HepG2 (cell line): ENCODE measurements at regions not wholly inside any gene's neighbourhood (a gene's known extent, or its start where the extent isn't known, plus 50 kb on each side); places are given as distances from the start of the nearest gene placed in this dataset.

Experiments used
- ATAC-seq: fragments of 200-7000 bp; cut with Tn5 transposase; 3 replicates; pipeline ENCODE4 v1.9.1; 2020; ENCODE audit warnings: mild to moderate bottlenecking, moderate library complexity
- BruUV-seq: library from RNA; stranded (reverse); fragments of 400-500 nt; replicated peaks from 2 replicates; lab custom pipeline; 2021; lab: Mats Ljungman, UMichigan
- CTCF ChIA-PET: fragments of 300-600 bp; formaldehyde crosslinking; extraction: SDS; loops from one replicate; lab custom pipeline; 2021; ENCODE audit warnings: low total read pairs, inconsistent platforms, low intra/inter-chr PET ratio; lab: Yijun Ruan, JAX
- POLR2A ChIA-PET: fragments of 350-600 bp; sonication (Branson Sonifier 250); formaldehyde crosslinking; loops from one replicate; lab custom pipeline; 2020; ENCODE audit warnings: antibody characterized with exemption, inconsistent platforms; lab: Yijun Ruan, JAX
- DNase-seq: peaks from one replicate; pipeline ENCODE4 v3.0.0-alpha.2; 2015; ENCODE audit warnings: low spot score
- FAIRE-seq: peaks from 3 replicates; lab custom pipeline; 2011; peaks lifted over from hg19 to GRCh38; lab: Jason Lieb, UNC
- H2AFZ ChIP-seq: one replicate; pipeline ENCODE4 v1.6.1; 2011; ENCODE audit warnings: low read length, inconsistent platforms
- H3K27ac ChIP-seq: fragments of 300-600 bp; 3 replicates; pipeline ENCODE4 v1.8.0; 2011; ENCODE audit warnings: mixed run types, mild to moderate bottlenecking, mixed read lengths, low read length, inconsistent platforms; ENCODE audit not compliant: insufficient read depth; ENCODE audit errors: extremely low read length
- H3K27me3 ChIP-seq, 2 experiments: fragments of 200-600 bp in 1 of 2; 2 replicates in 1 of 2; 3 replicates in 1 of 2; pipeline versions ENCODE4 v1.6.0 to v1.8.0; 2011; ENCODE audit warnings: low read length in 2 of 2, mild to moderate bottlenecking in 2 of 2, moderate library complexity in 2 of 2, inconsistent platforms in 1 of 2; ENCODE audit not compliant: insufficient read depth in 2 of 2, control insufficient read depth in 1 of 2
- H3K36me3 ChIP-seq, 2 experiments: fragments of 200-600 bp in 1 of 2; replicated peaks in 1 of 2; 2 replicates in 1 of 2; 3 replicates in 1 of 2; pipeline versions ENCODE4 v1.5.1 to v1.8.0; 2011; ENCODE audit warnings: low read length in 2 of 2, inconsistent platforms in 1 of 2; ENCODE audit not compliant: insufficient read depth in 2 of 2, control insufficient read depth in 1 of 2
- H3K4me1 ChIP-seq: 2 replicates; pipeline ENCODE4 v1.5.1; 2012; ENCODE audit warnings: low read length, inconsistent platforms; ENCODE audit not compliant: insufficient read depth
- H3K4me2 ChIP-seq: 2 replicates; pipeline ENCODE4 v1.6.0; 2011; ENCODE audit warnings: low read depth, low read length, inconsistent platforms
- H3K4me3 ChIP-seq, 3 experiments: fragments of 200-600 bp in 1 of 3; sonication (generic), shearing (Covaris generic) in 1 of 3; replicated peaks in 1 of 3; 2 replicates each; pipeline ENCODE4 v1.5.1; 2011 to 2016; ENCODE audit warnings: low read length in 3 of 3, inconsistent platforms in 2 of 3, low read depth in 2 of 3, mild to moderate bottlenecking in 2 of 3, control low read depth in 1 of 3, mixed read lengths in 1 of 3; ENCODE audit not compliant: insufficient read depth in 1 of 3
- H3K79me2 ChIP-seq: one replicate; pipeline ENCODE4 v1.6.1; 2011; ENCODE audit warnings: low read length, inconsistent platforms; ENCODE audit not compliant: insufficient read depth
- H3K9ac ChIP-seq: 2 replicates; pipeline ENCODE4 v1.6.0; 2011; ENCODE audit warnings: mild to moderate bottlenecking, low read depth, low read length, inconsistent platforms; ENCODE audit not compliant: insufficient read depth
- H3K9me3 ChIP-seq: 2 replicates; pipeline ENCODE4 v1.5.1; 2012; ENCODE audit warnings: mild to moderate bottlenecking, low read length
- H4K20me1 ChIP-seq: 2 replicates; pipeline ENCODE4 v1.6.0; 2011; ENCODE audit warnings: inconsistent platforms, mild to moderate bottlenecking, low read length, moderate library complexity; ENCODE audit not compliant: insufficient read depth
- ATF7 ChIP-seq, 2 experiments: fragments of 450-650 bp in 1 of 2; sonication (generic) in 1 of 2; formaldehyde crosslinking in 1 of 2; IDR thresholded peaks; 2 replicates each; pipeline versions ENCODE4 v1.4.0 to v1.6.1; 2016 to 2020; ENCODE audit warnings: antibody characterized with exemption in 1 of 2, mild to moderate bottlenecking in 1 of 2, missing genetic modification reagents in 1 of 2
- EEA1 ChIP-seq: sonication (generic); formaldehyde crosslinking; IDR thresholded peaks from 2 replicates; pipeline ENCODE4 v1.5.1; 2020; ENCODE audit warnings: mild to moderate bottlenecking, missing genetic modification reagents, borderline replicate concordance
- KAT7 ChIP-seq: IDR thresholded peaks from 2 replicates; pipeline ENCODE4 v1.6.1; 2018; ENCODE audit warnings: borderline replicate concordance, missing compliant biosample characterization
- MAFF ChIP-seq: IDR thresholded peaks from 2 replicates; pipeline ENCODE4 v1.6.1; 2011; ENCODE audit warnings: low read depth, low read length, improper control_type of control experiment
- MAFK ChIP-seq, 2 experiments: IDR thresholded peaks in 1 of 2; conservative IDR thresholded peaks in 1 of 2; 2 replicates each; pipeline ENCODE4 v1.6.1; 2011; ENCODE audit warnings: improper control_type of control experiment in 2 of 2, low read length in 2 of 2
- NR3C1 ChIP-seq: sonication (generic); formaldehyde crosslinking; IDR thresholded peaks from 2 replicates; pipeline ENCODE4 v1.4.0; 2020; ENCODE audit warnings: missing genetic modification reagents
- TP53 ChIP-seq: sonication (generic); formaldehyde crosslinking; conservative IDR thresholded peaks from 2 replicates; pipeline ENCODE4 v1.4.0; 2020; ENCODE audit warnings: missing genetic modification reagents
- WGBS: methylation state at CpG from one replicate; pipeline ENCODE4 v1.1.6; 2017; ENCODE audit warnings: low lambda C conversion rate; 5-methylcytosine and 5-hydroxymethylcytosine counted together
- in situ Hi-C: cut with HindIII; loops from 2 replicates; pipeline ENCODE4 v1.10.0; 2017; ENCODE audit warnings: low pct_unique_long_range_greater_than_20kb; ENCODE audit not compliant: extremely low pct_ligation_motif_present
- intact Hi-C: fragments of 100-400 bp; cut with micrococcal nuclease; formaldehyde crosslinking; loops from one replicate; pipeline ENCODE4 v1.10.0; 2022; ENCODE audit not compliant: unreplicated experiment

DNA sequence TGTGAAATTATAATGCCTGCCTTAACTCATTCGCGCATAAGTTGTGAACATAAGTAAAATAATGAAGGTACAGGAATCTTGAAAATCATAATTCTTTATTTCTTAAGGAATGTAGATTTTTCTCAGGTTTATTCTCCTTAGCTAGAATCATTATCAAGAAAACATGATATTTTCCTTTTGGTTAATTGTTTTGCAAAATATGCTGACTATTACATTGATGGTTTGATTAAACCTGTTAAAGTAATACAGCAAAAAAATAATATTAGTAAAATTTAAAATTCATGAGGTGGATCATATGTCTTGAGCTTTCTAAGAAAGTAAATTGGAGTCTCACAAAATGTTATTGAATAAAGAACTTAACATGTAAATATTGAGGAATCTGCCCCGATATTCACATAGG is 178.7 kb upstream of the TRAM1L1 start:
- ATAC-seq = no peak
- no peak overlapping the region for H3K4me3 ChIP-seq
- TF ChIP-seq MAFK (conservative IDR thresholded peaks at IDR 0.05 in 1 of 2, IDR thresholded peaks at IDR 0.05 in 1 of 2; ENCODE audit: low read length in 2 of 2) (peak; percentile 5 to 66; a peak in 2 of 4 replicates), TP53 (CRISPR knock-in tag) (no peak), MAFF (peak; percentile 22; the same call in 1 of the 2 replicates)
- TF ChIP-seq, all 625 proteins: peak for 2
- Histone ChIP-seq H3K4me1 (no peaks in the 10 kb centered on the region), H3K36me3 (no peaks in the 10 kb centered on the region), H3K27ac (no peak overlapping the region), H3K79me2 (no peaks in the 10 kb centered on the region), H3K9ac (no peak overlapping the region), H2AFZ (no peak overlapping the region), H4K20me1 (no peaks in the 10 kb centered on the region), H3K4me2 (no peak overlapping the region), H3K9me3 (no peaks in the 10 kb centered on the region), H3K27me3 (no peaks in the 10 kb centered on the region)
- BruUV-seq = no TSS peak
- intact Hi-C loops = no loop called here
- WGBS = 65% methylated on average over 3 of the region's 3 CpGs
- in situ Hi-C loops = no loop called here
- ChIA-PET POLR2A (no interaction called here), CTCF (no interaction called here)
- FAIRE-seq (no peak), DNase-seq (no peak)

DNA sequence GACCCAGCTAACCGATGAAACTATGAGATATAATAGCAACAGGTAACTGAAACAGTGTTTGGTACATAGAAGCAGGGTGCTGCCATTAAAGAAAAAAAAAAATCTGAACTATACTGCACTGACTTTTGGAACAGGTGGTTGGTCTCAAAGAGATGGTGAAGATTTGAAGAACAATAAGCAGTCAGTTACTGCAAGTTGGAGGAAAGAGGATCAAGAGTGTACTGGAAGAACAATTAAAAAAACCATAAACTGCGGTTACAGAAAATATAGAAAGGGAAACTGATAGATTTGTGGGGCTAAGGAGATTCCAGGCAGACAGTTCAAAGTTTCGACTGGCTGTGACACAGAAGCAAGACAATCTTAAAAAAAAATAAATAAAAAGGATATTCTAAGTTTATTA is 181.9 kb upstream of the TRAM1L1 start:
- Histone ChIP-seq H3K9ac (no peak overlapping the region), H3K36me3 (no peaks in the 10 kb centered on the region), H3K4me3 (no peak overlapping the region), H4K20me1 (no peaks in the 10 kb centered on the region), H3K4me2 (no peak overlapping the region), H3K9me3 (no peaks in the 10 kb centered on the region)
- in situ Hi-C loops = no loop called here
- WGBS = 2% methylated on average over 3 of the region's 3 CpGs
- no TSS peak for BruUV-seq
- no peak for ATAC-seq
- TF ChIP-seq KAT7 (CRISPR knock-in tag) (no peak), EEA1 (no peak), ATF7 (IDR thresholded peaks at IDR 0.05) (no peak), ATF7 (CRISPR knock-in tag; IDR thresholded peaks at IDR 0.05) (no peak), NR3C1 (CRISPR knock-in tag) (no peak)
- TF ChIP-seq, all 625 proteins: peak for 0
- no peaks in the 10 kb centered on the region for H3K27me3 ChIP-seq
- ChIA-PET CTCF (no interaction called here), POLR2A (no interaction called here)
- intact Hi-C loops = no loop called here
- no peaks in the 10 kb centered on the region for H3K4me1 ChIP-seq
- H2AFZ ChIP-seq = no peak overlapping the region
- H3K79me2 ChIP-seq = no peaks in the 10 kb centered on the region
- no peak for DNase-seq
- no peak overlapping the region for H3K27ac ChIP-seq
- FAIRE-seq = no peak
